Liver (tissue), 3 donors: ENCODE measurements at regions not wholly inside any gene's neighbourhood (a gene's known extent, or its start where the extent isn't known, plus 50 kb on each side); places are given as distances from the start of the nearest gene placed in this dataset.

Source experiments
- GABPA ChIP-seq, 2 donors: IDR thresholded peaks in 1 of 2; conservative IDR thresholded peaks in 1 of 2; 2 replicates each; pipeline ENCODE4 v1.6.1; 2016; ENCODE audit warnings: antibody characterized with exemption in 2 of 2, mild to moderate bottlenecking in 1 of 2, moderate library complexity in 1 of 2
- JUND ChIP-seq, 2 donors: IDR thresholded peaks; 2 replicates each; pipeline ENCODE4 v1.6.1; 2016; ENCODE audit warnings: antibody characterized with exemption in 2 of 2
- RAD21 ChIP-seq, 2 donors: IDR thresholded peaks; 2 replicates each; pipeline ENCODE4 v1.6.1; 2016; ENCODE audit warnings: antibody characterized with exemption in 2 of 2, mild to moderate bottlenecking in 2 of 2
- SP1 ChIP-seq: IDR thresholded peaks from 2 replicates; pipeline ENCODE4 v1.6.1; 2018; ENCODE audit warnings: antibody characterized with exemption, mild to moderate bottlenecking
- TAF1 ChIP-seq: conservative IDR thresholded peaks from 2 replicates; pipeline ENCODE4 v1.6.1; 2016; ENCODE audit warnings: antibody characterized with exemption, mild to moderate bottlenecking
- TF ChIP-seq, protein P1 (sequence below): IDR thresholded peaks from 2 replicates; pipeline ENCODE4 v1.6.1; 2016; ENCODE audit warnings: antibody characterized with exemption
- TF ChIP-seq, protein P2 (sequence below): fragments of 150-350 bp; IDR thresholded peaks from 2 replicates; pipeline ENCODE4 v1.5.1; 2017; ENCODE audit warnings: improper control_type of control experiment, low read depth, low read length; ENCODE audit not compliant: missing input control
- TF ChIP-seq, protein P3 (sequence below): IDR thresholded peaks from 2 replicates; pipeline ENCODE4 v1.6.1; 2016; ENCODE audit warnings: antibody characterized with exemption
- TF ChIP-seq, protein P4 (sequence below): IDR thresholded peaks from 2 replicates; pipeline ENCODE4 v1.6.1; 2016; ENCODE audit warnings: antibody characterized with exemption
- TF ChIP-seq, protein P5 (sequence below): IDR thresholded peaks from 2 replicates; pipeline ENCODE4 v1.6.1; 2016; ENCODE audit warnings: antibody characterized with exemption, mild to moderate bottlenecking
- donor health status: healthy.
- donor health status: healthy.

DNA sequence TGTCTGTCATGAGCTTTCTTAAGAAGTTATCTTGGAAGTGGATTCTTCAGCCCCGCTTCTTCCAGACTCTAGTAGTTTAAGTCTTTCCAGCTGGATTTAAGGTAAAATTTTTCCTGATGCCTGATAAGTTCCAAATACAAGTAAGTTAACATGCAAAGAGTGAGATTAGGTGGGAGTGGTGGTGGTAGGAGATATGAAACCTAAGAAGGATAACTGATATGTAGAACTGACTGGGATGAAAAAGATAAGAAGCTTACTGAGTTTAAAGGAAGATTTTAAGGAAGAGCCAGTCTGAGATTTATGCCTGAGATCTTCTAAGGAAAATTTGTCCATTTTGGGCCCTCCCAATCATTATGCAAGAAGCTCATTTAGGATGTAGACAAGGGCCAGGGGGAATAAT lies 250.9 kb upstream of the SYT10 start:
- TF ChIP-seq SP1: no peak
- TF ChIP-seq, protein P1, sequence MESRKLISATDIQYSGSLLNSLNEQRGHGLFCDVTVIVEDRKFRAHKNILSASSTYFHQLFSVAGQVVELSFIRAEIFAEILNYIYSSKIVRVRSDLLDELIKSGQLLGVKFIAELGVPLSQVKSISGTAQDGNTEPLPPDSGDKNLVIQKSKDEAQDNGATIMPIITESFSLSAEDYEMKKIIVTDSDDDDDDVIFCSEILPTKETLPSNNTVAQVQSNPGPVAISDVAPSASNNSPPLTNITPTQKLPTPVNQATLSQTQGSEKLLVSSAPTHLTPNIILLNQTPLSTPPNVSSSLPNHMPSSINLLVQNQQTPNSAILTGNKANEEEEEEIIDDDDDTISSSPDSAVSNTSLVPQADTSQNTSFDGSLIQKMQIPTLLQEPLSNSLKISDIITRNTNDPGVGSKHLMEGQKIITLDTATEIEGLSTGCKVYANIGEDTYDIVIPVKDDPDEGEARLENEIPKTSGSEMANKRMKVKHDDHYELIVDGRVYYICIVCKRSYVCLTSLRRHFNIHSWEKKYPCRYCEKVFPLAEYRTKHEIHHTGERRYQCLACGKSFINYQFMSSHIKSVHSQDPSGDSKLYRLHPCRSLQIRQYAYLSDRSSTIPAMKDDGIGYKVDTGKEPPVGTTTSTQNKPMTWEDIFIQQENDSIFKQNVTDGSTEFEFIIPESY: no peak
- TF ChIP-seq, protein P2, sequence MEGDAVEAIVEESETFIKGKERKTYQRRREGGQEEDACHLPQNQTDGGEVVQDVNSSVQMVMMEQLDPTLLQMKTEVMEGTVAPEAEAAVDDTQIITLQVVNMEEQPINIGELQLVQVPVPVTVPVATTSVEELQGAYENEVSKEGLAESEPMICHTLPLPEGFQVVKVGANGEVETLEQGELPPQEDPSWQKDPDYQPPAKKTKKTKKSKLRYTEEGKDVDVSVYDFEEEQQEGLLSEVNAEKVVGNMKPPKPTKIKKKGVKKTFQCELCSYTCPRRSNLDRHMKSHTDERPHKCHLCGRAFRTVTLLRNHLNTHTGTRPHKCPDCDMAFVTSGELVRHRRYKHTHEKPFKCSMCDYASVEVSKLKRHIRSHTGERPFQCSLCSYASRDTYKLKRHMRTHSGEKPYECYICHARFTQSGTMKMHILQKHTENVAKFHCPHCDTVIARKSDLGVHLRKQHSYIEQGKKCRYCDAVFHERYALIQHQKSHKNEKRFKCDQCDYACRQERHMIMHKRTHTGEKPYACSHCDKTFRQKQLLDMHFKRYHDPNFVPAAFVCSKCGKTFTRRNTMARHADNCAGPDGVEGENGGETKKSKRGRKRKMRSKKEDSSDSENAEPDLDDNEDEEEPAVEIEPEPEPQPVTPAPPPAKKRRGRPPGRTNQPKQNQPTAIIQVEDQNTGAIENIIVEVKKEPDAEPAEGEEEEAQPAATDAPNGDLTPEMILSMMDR: no peak
- no peak for TF ChIP-seq JUND (IDR thresholded peaks at IDR 0.05)
- TF ChIP-seq RAD21 (IDR thresholded peaks at IDR 0.05): no peak
- TF ChIP-seq, protein P3, sequence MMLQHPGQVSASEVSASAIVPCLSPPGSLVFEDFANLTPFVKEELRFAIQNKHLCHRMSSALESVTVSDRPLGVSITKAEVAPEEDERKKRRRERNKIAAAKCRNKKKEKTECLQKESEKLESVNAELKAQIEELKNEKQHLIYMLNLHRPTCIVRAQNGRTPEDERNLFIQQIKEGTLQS: no peak
- TF ChIP-seq GABPA (IDR thresholded peaks at IDR 0.05 in 1 of 2, conservative IDR thresholded peaks at IDR 0.05 in 1 of 2): no peak
- TF ChIP-seq, protein P4, sequence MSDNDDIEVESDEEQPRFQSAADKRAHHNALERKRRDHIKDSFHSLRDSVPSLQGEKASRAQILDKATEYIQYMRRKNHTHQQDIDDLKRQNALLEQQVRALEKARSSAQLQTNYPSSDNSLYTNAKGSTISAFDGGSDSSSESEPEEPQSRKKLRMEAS: no peak
- TF ChIP-seq, protein P5, sequence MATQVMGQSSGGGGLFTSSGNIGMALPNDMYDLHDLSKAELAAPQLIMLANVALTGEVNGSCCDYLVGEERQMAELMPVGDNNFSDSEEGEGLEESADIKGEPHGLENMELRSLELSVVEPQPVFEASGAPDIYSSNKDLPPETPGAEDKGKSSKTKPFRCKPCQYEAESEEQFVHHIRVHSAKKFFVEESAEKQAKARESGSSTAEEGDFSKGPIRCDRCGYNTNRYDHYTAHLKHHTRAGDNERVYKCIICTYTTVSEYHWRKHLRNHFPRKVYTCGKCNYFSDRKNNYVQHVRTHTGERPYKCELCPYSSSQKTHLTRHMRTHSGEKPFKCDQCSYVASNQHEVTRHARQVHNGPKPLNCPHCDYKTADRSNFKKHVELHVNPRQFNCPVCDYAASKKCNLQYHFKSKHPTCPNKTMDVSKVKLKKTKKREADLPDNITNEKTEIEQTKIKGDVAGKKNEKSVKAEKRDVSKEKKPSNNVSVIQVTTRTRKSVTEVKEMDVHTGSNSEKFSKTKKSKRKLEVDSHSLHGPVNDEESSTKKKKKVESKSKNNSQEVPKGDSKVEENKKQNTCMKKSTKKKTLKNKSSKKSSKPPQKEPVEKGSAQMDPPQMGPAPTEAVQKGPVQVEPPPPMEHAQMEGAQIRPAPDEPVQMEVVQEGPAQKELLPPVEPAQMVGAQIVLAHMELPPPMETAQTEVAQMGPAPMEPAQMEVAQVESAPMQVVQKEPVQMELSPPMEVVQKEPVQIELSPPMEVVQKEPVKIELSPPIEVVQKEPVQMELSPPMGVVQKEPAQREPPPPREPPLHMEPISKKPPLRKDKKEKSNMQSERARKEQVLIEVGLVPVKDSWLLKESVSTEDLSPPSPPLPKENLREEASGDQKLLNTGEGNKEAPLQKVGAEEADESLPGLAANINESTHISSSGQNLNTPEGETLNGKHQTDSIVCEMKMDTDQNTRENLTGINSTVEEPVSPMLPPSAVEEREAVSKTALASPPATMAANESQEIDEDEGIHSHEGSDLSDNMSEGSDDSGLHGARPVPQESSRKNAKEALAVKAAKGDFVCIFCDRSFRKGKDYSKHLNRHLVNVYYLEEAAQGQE: no peak
- no peak for TF ChIP-seq TAF1
